ENCODE measurements at regions not wholly inside any gene's neighbourhood (a gene's known extent, or its start where the extent isn't known, plus 50 kb on each side); places are given as distances from the start of the nearest gene placed in this dataset.

- no peak for DNase-seq
Observed at GRCh38 chr14:38762426-38762825, 340.6 kb downstream of the SEC23A start.

GRCh38 chr14:38761033-38761432 lies 342.0 kb downstream of the SEC23A start:
- no peak for DNase-seq

- no peak for DNase-seq
Observed at GRCh38 chr14:38758661-38759060, 344.4 kb downstream of the SEC23A start.

GRCh38 chr14:38755036-38755435 lies 348.0 kb downstream of the SEC23A start:
- DNase-seq: no peak

- no peak for DNase-seq
Observed at GRCh38 chr14:38752750-38753149, 350.3 kb downstream of the SEC23A start.

- no peak for DNase-seq
Observed at GRCh38 chr14:38752341-38752740, 350.7 kb downstream of the SEC23A start.

GRCh38 chr14:38751459-38751858 lies 351.6 kb downstream of the SEC23A start:
- no peak for DNase-seq

- DNase-seq: no peak
Observed at GRCh38 chr14:38749936-38750335, 353.1 kb downstream of the SEC23A start.

GRCh38 chr14:38745861-38746260 lies 357.2 kb downstream of the SEC23A start:
- DNase-seq: no peak

- no peak for DNase-seq
Observed at GRCh38 chr14:38743966-38744584, 359.0 kb downstream of the SEC23A start.

GRCh38 chr14:38737686-38738407 lies 365.2 kb downstream of the SEC23A start:
- DNase-seq: no peak

- DNase-seq: no peak
Observed at GRCh38 chr14:38735005-38735404, 368.0 kb downstream of the SEC23A start.

- no peak for DNase-seq
Observed at GRCh38 chr14:38731962-38732361, 371.1 kb downstream of the SEC23A start.

- no peak for DNase-seq
Observed at GRCh38 chr14:38730420-38730819, 372.6 kb downstream of the SEC23A start.

GRCh38 chr14:38727731-38728130 lies 375.3 kb downstream of the SEC23A start:
- no peak for DNase-seq

- DNase-seq: no peak
Observed at GRCh38 chr14:38724621-38725020, 378.4 kb downstream of the SEC23A start.

- DNase-seq: no peak
Observed at GRCh38 chr14:38723959-38724358, 379.1 kb downstream of the SEC23A start.

- no peak for DNase-seq
Observed at GRCh38 chr14:38723277-38723676, 379.8 kb downstream of the SEC23A start.

GRCh38 chr14:38721822-38722431 lies 381.1 kb downstream of the SEC23A start:
- DNase-seq: peak; percentile 54

- DNase-seq: no peak
Observed at GRCh38 chr14:38718519-38718918, 384.5 kb downstream of the SEC23A start.

- no peak for DNase-seq
Observed at GRCh38 chr14:38716926-38717325, 386.1 kb downstream of the SEC23A start.

- DNase-seq: no peak
Observed at GRCh38 chr14:38710881-38711280, 392.2 kb downstream of the SEC23A start.

- DNase-seq: no peak
Observed at GRCh38 chr14:38710196-38710595, 392.8 kb downstream of the SEC23A start.

- DNase-seq: no peak
Observed at GRCh38 chr14:38705220-38705619, 397.8 kb downstream of the SEC23A start.
